Cardiac muscle cell (in vitro differentiated cells and primary cell): ENCODE measurements at regions not wholly inside any gene's neighbourhood (a gene's known extent, or its start where the extent isn't known, plus 50 kb on each side); places are given as distances from the start of the nearest gene placed in this dataset.

ENCODE experiments used
- DNase-seq, 2 donors: peaks; one replicate each; pipeline versions ENCODE4 v3.0.0 to v3.0.0-alpha.2; 2010 to 2017; ENCODE audit warnings: low read depth in 1 of 2, low spot score in 1 of 2
- H3K27ac ChIP-seq: fragments of 200-600 bp; sonication (generic); 2 replicates; pipeline ENCODE4 v1.5.1; 2016
- H3K27me3 ChIP-seq: fragments of 200-600 bp; sonication (generic); 2 replicates; pipeline ENCODE4 v1.6.0; 2016; ENCODE audit warnings: control low read depth
- H3K36me3 ChIP-seq: fragments of 200-600 bp; sonication (generic); 2 replicates; pipeline ENCODE4 v1.5.1; 2016; ENCODE audit warnings: control low read depth
- H3K4me1 ChIP-seq: fragments of 200-600 bp; sonication (generic); 2 replicates; pipeline ENCODE4 v1.8.1; 2017; ENCODE audit warnings: low read depth, mild to moderate bottlenecking, mixed run types
- H3K4me3 ChIP-seq: fragments of 200-600 bp; sonication (generic); 2 replicates; pipeline ENCODE4 v1.5.1; 2016; ENCODE audit warnings: mild to moderate bottlenecking
- H3K9me3 ChIP-seq: fragments of 200-600 bp; sonication (generic); 2 replicates; pipeline ENCODE4 v1.5.1; 2017; ENCODE audit warnings: low read depth, mild to moderate bottlenecking, control low read depth
- CTCF ChIP-seq: IDR thresholded peaks from 2 replicates; pipeline ENCODE4 v1.5.1; 2012; ENCODE audit warnings: low read depth, mild to moderate bottlenecking, low read length

DNA sequence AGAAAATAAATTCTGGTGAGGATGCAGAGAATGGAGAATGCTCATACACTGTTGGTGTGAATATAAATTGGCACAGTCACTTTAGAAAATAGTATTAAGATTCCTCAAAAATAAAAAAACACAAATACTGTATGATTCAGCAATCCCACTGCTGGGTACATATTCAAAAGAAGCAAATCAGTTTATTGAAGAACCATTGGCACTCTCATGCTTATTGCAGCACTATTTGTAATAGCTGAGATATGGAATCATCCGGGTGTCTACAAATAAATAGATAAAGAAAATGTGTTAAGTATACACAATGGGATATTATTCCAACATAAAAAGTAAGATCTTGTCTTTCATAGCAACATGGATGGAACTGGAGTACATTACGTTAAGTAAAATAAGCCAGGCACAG lies 579.4 kb upstream of the SEL1L start:
- H3K4me3 ChIP-seq: no peak overlapping the region
- no peak for DNase-seq
- no peaks in the 10 kb centered on the region for H3K9me3 ChIP-seq
- no peak for TF ChIP-seq CTCF
- H3K4me1 ChIP-seq: no peaks in the 10 kb centered on the region
- no peaks in the 10 kb centered on the region for H3K27me3 ChIP-seq
- no peaks in the 10 kb centered on the region for H3K36me3 ChIP-seq
- H3K27ac ChIP-seq: no peak overlapping the region

DNA sequence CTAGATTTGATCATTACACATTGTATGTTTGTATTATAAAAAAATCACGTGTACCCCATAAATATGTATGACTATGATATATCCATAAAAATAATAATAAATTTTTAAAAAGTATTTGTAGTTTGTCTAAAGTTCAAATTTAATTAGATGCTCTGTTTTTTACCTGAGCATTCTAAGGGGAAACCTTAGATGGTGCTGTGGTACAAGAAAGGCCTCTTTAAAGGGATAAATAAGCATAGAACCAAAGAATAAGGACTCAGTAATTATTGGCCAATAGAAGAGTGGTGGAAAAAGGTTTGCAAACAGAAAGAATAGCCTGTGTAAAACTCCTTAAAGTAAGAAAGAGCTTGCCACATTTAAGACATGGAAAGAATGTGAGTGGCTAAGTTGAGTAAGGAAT lies 580.1 kb upstream of the SEL1L start:
- Histone ChIP-seq H3K9me3 (no peaks in the 10 kb centered on the region), H3K4me1 (no peaks in the 10 kb centered on the region), H3K36me3 (no peaks in the 10 kb centered on the region), H3K27ac (no peak overlapping the region), H3K27me3 (no peaks in the 10 kb centered on the region), H3K4me3 (no peak overlapping the region)
- TF ChIP-seq CTCF: no peak
- DNase-seq: no peak

- H3K9me3 ChIP-seq: no peaks in the 10 kb centered on the region
- no peaks in the 10 kb centered on the region for H3K36me3 ChIP-seq
- no peaks in the 10 kb centered on the region for H3K4me1 ChIP-seq
- DNase-seq: no peak
- no peaks in the 10 kb centered on the region for H3K27me3 ChIP-seq
- H3K27ac ChIP-seq: no peak overlapping the region
- no peak for TF ChIP-seq CTCF
- H3K4me3 ChIP-seq: no peak overlapping the region
These were observed 583.1 kb upstream of the SEL1L start for GRCh38 chr14:82116721-82117120.

GRCh38 chr14:82122655-82123054 lies 589.0 kb upstream of the SEL1L start:
- no peak for TF ChIP-seq CTCF
- H3K9me3 ChIP-seq: no peaks in the 10 kb centered on the region
- no peak overlapping the region for H3K4me3 ChIP-seq
- no peaks in the 10 kb centered on the region for H3K36me3 ChIP-seq
- DNase-seq: no peak
- H3K27ac ChIP-seq: no peak overlapping the region
- H3K4me1 ChIP-seq: no peaks in the 10 kb centered on the region
- no peaks in the 10 kb centered on the region for H3K27me3 ChIP-seq

DNA sequence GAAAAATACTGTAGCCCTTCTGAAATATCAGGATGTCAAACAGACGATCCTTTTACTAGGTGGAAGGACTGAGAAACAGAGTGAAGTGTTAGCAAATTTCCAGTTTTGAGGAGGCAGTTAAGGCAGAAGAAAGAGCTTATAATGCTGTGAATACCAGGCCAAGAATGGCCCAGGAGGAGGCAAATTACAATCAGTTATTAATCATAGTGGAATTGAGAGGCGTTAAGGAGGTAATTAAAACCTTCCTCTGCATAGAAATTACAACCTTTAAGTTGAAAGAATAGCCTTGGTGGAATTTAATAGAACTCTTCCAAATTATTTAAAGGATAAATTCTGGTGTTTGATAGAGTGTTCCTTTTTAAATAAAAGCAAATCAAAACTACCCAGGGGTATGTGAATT lies 590.9 kb upstream of the SEL1L start:
- Histone ChIP-seq H3K27ac (no peak overlapping the region), H3K9me3 (no peaks in the 10 kb centered on the region), H3K4me1 (no peaks in the 10 kb centered on the region), H3K27me3 (no peaks in the 10 kb centered on the region), H3K4me3 (no peak overlapping the region), H3K36me3 (no peaks in the 10 kb centered on the region)
- TF ChIP-seq CTCF: no peak
- no peak for DNase-seq

- H3K4me3 ChIP-seq: no peak overlapping the region
- H3K9me3 ChIP-seq: no peaks in the 10 kb centered on the region
- no peak for DNase-seq
- no peaks in the 10 kb centered on the region for H3K4me1 ChIP-seq
- H3K27me3 ChIP-seq: no peaks in the 10 kb centered on the region
- H3K27ac ChIP-seq: no peak overlapping the region
- no peak for TF ChIP-seq CTCF
- no peaks in the 10 kb centered on the region for H3K36me3 ChIP-seq
These were observed 592.4 kb upstream of the SEL1L start for GRCh38 chr14:82126006-82126405.
